Motor neuron (in vitro differentiated cells): ENCODE measurements at regions not wholly inside any gene's neighbourhood (a gene's known extent, or its start where the extent isn't known, plus 50 kb on each side); places are given as distances from the start of the nearest gene placed in this dataset.

Experiments used
- ATAC-seq, 8 experiments: fragments of 200-7000 bp; cut with Tn5 transposase; replicated peaks in 6 of 8; 2 replicates each; pipeline ENCODE4 v1.8.0; 2021; ENCODE audit warnings: mild to moderate bottlenecking in 8 of 8, moderate library complexity in 8 of 8
- H3K27ac ChIP-seq, 2 donors: fragments of 250-450 bp; sonication (Bioruptor Pico); 2 replicates each; pipeline ENCODE4 v1.9.0; 2021; ENCODE audit warnings: antibody characterized with exemption in 2 of 2, mild to moderate bottlenecking in 2 of 2, moderate library complexity in 1 of 2
- H3K4me1 ChIP-seq, 2 donors: fragments of 250-450 bp; sonication (Bioruptor Pico); replicated peaks in 1 of 2; 2 replicates each; pipeline ENCODE4 v1.6.1; 2021; ENCODE audit warnings: antibody characterized with exemption in 2 of 2, mild to moderate bottlenecking in 2 of 2, moderate library complexity in 1 of 2
- H3K4me3 ChIP-seq, 5 donors: fragments of 250-450 bp; sonication (Bioruptor Pico); 2 replicates each; pipeline ENCODE4 v1.9.0; 2021; ENCODE audit warnings: antibody characterized with exemption in 5 of 5, mild to moderate bottlenecking in 5 of 5, moderate library complexity in 4 of 5
- WGBS, 10 experiments: fragments of 450-650 bp; shearing (Covaris generic); methylation state at CpG; one replicate each; pipeline ENCODE4 v1.0.0; 2022; 5-methylcytosine and 5-hydroxymethylcytosine counted together
- in situ Hi-C, 9 experiments: fragments of 400-800 bp; cut with MboI; loops; one replicate each; pipeline ENCODE4 v1.15.0; 2021; ENCODE audit warnings: low sequenced_read_pairs in 9 of 9, low pct_unique_long_range_greater_than_20kb in 2 of 9; ENCODE audit not compliant: unreplicated experiment in 9 of 9

DNA sequence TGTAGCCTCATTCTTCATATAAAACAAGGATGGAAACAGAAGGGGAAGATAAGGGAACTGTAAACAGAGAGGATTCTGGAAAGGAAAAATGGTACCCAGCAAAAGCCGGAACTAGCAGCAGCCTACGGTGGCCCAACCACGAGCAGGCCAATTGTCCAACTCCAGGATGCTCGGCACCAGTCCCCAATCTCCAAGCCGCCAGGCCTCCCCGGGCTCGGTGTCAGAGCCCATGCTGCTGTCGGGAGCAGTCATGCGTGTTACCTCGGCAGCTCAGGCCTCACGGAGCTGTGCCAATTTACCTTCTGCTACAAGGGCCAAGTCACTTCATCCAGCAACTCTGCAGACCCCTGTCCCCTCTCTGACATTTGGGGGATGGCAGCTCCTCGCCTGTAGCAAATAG lies 130.8 kb downstream of the ZBTB18 start:
- Histone ChIP-seq H3K27ac (no peak overlapping the region), H3K4me1 (peaks cover 10% of the 10 kb centered on the region in 2 donors), H3K4me3 (no peak overlapping the region)
- no peak for ATAC-seq
- in situ Hi-C loops: no loop called here
- 66 to 100% (median 91%) methylated on average over 1 to 11 of the region's 12 CpGs; no CpG with 5 or more reads in 2 of the 10 experiments for WGBS, 10 experiments

DNA sequence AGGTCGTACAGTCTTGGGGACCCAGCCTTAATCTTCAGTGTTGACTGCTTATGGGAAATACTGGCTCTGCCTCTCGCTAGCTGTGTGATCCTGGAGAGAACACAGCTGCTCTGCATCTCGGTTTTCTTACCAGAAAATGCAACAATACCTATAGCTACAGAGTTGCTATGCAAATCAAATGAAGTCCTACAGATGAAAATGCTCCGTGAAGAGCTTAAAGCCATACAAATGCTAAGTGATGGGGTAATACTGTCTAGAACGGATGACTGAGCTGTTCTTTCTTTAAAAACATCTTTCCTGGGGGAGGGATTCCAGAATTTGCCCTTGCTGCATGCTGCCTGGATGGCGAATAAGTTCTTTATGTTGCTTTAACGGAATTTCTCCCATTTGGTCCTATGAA lies 132.0 kb downstream of the ZBTB18 start:
- H3K4me1 ChIP-seq: peaks cover 10% of the 10 kb centered on the region in 2 donors
- 29 to 52% (median 43%) methylated on average over 1 to 7 of the region's 7 CpGs; no CpG with 5 or more reads in 3 of the 10 experiments for WGBS, 10 experiments
- in situ Hi-C loops: no loop called here
- peak in 3 of 8 experiments; percentile 60 to 70 (median 62) for ATAC-seq
- H3K4me3 ChIP-seq: no peak overlapping the region
- H3K27ac ChIP-seq: no peak overlapping the region

DNA sequence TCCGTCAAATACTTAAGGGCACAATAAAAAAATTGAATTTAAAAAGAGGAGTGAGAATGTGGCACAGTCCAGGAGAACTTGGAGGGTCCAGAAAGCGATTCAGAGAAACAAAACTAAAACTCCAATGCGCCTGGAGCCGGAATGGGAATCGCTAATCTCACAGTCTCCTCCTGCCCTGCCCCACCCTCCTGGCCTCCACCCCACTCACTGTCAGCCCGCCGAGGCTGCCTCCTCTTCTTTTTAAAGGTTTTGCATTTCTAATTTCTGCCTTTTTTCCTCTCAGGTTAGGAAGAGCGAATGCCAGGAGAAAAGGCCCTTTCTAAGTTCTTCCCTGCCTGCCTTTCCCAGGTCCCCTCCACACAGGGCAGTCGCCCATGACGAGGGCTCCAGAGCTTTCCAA lies 135.3 kb downstream of the ZBTB18 start:
- WGBS, 10 experiments: 47 to 100% (median 87%) methylated on average over 2 to 10 of the region's 10 CpGs; no CpG with 5 or more reads in 1 of the 10 experiments
- H3K27ac ChIP-seq: no peak overlapping the region
- H3K4me3 ChIP-seq: no peak overlapping the region
- in situ Hi-C loops: no loop called here
- ATAC-seq: no peak
- H3K4me1 ChIP-seq: peaks cover 10% of the 10 kb centered on the region in 2 donors

DNA sequence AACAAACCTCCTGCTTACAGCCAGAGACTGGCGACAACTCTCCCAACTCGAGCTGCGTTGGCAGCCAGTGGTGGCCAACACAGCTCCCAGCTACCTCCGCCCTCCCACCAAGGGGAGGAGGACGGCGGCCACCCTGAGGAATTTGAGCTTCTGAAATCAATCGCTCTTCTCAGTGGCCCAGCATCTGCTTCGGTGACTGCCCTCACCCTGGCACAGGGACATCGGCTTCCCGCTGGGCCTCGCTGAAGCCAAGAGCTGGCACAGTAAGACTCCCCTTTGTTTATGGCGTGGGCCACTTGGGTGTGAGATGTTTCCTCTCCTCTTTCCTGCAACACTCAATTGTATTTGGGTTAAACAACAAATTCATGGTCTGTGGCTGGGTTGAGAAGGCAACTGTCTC lies 136.2 kb downstream of the ZBTB18 start:
- in situ Hi-C loops: no loop called here
- 61 to 97% (median 86%) methylated on average over 3 to 10 of the region's 12 CpGs; no CpG with 5 or more reads in 4 of the 10 experiments for WGBS, 10 experiments
- no peak overlapping the region for H3K27ac ChIP-seq
- peaks cover 10% of the 10 kb centered on the region in 2 donors for H3K4me1 ChIP-seq
- no peak overlapping the region for H3K4me3 ChIP-seq
- no peak for ATAC-seq

DNA sequence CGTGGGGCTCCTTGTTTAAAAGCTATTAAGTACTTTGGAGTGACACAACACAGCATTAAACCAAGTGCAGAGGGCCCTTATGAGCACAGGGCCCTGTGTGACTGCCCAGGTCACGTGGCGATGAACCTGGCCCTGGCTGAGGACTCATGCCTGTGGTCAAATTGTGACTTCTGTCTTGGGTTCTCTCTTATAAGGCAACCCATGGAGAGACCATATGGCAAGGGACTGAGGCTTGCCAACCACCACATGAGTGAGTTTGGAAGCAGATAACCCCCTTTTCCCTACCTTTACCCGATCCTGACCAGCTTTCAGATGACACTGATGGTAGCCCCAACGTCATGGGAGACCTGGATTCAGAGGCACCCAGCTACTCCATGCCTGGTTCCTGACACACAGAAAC lies 140.5 kb downstream of the ZBTB18 start:
- in situ Hi-C loops: no loop called here
- Histone ChIP-seq H3K4me3 (no peak overlapping the region), H3K4me1 (peaks cover 0 to under 1% of the 10 kb centered on the region in 2 donors), H3K27ac (no peak overlapping the region)
- ATAC-seq: no peak
- WGBS, 10 experiments: 0 to 98% (median 54%) methylated on average over 1 to 5 of the region's 5 CpGs; no CpG with 5 or more reads in 1 of the 10 experiments

DNA sequence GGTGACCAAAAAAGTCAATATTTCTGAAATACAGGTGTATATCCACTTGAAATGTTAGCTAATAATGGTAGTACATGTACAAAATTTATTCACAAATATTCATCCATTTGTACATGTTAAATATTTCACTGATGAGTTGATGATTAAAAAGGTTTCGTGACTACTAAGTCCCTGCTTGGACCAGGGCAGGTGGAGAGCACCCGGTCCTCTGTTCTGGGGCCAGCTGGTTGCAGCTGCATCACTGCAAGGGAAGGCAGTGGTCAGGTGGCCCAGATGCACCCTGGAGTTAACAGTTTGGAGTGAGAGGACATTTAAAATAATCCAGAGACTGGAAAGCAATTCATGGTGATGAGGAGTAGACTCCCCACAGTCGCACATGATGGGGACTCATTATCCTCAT lies 141.2 kb downstream of the ZBTB18 start:
- 0 to 100% (median 66%) methylated on average over 1 to 3 of the region's 3 CpGs; no CpG with 5 or more reads in 2 of the 10 experiments for WGBS, 10 experiments
- in situ Hi-C loops: no loop called here
- Histone ChIP-seq H3K27ac (no peak overlapping the region), H3K4me3 (no peak overlapping the region), H3K4me1 (peaks cover 0 to 6% of the 10 kb centered on the region in 2 donors)
- ATAC-seq: no peak

DNA sequence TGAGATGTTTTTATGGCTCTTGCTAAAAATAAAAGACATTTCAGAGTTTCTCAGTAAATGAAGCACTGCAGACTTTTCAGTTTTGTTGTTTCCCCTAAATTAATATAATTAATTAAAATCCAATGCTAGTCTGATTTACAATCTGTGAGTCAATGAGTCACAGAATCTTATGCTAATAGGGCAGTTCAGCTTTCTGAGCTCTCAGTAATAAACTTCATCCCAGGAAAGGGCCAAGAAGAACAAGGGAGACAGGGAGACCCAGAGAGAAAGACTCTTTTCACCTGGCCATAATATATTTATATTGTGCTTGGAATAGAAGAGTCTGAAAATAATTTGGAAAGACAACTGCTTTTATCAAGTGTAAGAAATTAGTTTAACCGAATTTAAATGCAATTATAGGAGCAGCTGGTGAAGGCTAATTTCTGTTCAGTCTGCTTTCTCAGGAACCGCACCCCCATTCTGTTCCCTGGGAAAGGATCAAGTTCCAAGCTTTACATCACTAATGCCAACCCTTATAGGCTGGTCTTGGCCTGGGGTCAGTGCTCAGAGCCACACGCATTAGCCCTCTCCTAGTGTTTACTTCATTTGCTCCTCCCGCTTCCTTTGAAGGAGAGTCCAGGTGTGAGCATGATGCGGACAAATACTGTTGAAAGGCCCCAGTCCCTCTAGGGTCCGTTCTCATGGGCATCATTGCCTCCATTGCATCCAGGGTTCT lies 145.6 kb downstream of the ZBTB18 start:
- no peak overlapping the region for H3K27ac ChIP-seq
- peak in 4 of 8 experiments; percentile 24 to 71 (median 56) for ATAC-seq
- no peak overlapping the region for H3K4me3 ChIP-seq
- WGBS, 10 experiments: 43 to 100% (median 81%) methylated on average over 1 to 6 of the region's 6 CpGs
- H3K4me1 ChIP-seq: peaks cover 0 to 6% of the 10 kb centered on the region in 2 donors
- in situ Hi-C loops: no loop called here

DNA sequence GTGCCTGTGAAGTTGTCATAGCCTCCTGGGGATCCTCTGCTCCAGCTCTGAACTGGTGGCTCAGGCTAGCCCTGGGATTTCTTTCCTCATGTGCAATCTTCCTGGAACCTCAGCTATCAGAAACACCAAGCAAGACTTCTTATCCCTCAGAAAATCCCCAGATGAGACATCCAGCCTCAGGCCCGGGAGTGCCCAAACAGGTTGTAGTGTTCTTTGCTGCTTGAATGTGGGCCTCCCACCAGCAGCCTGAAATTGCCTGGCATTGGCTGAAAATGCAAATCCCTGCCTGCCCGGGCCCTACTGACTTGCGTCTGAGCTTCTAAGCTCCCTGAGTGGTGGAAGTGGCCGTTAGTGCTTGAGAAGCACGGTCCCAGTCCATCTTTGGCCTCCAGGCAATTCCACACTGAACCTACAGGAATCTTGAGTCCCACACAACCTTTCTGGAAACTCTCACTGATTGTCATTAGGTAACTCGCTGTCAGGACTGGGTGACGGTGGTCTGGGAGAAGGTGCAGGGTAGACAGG lies 146.8 kb downstream of the ZBTB18 start:
- peaks cover 0 to 6% of the 10 kb centered on the region in 2 donors for H3K4me1 ChIP-seq
- in situ Hi-C loops: no loop called here
- H3K27ac ChIP-seq: no peak overlapping the region
- peak in 1 of 8 experiments; percentile 44 for ATAC-seq
- 83 to 95% (median 93%) methylated on average over 2 to 7 of the region's 7 CpGs; no CpG with 5 or more reads in 5 of the 10 experiments for WGBS, 10 experiments
- H3K4me3 ChIP-seq: no peak overlapping the region

DNA sequence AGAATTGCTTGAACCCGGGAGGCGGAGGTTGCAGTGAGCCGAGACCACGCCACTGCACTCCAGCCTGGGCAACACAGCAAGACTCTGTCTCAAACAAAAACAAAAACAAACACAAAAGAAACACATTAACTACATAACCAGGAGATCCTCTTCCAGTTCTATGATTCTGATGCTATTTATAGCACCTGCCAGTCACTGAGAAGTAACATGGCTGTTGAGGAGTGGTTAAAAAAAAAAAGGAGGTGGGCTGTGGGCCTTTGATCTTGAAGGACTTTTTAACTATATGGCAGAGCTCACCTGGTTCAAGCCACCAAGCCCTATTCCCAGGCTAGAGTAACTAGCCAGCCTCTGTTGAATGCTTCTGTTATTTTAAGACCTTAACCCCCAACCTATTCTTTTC lies 148.8 kb downstream of the ZBTB18 start:
- 92 to 97% (median 96%) methylated on average over 4 of the region's 4 CpGs; no CpG with 5 or more reads in 7 of the 10 experiments for WGBS, 10 experiments
- H3K27ac ChIP-seq: no peak overlapping the region
- in situ Hi-C loops: no loop called here
- H3K4me3 ChIP-seq: no peak overlapping the region
- ATAC-seq: no peak
- H3K4me1 ChIP-seq: peaks cover 0 to 6% of the 10 kb centered on the region in 2 donors

DNA sequence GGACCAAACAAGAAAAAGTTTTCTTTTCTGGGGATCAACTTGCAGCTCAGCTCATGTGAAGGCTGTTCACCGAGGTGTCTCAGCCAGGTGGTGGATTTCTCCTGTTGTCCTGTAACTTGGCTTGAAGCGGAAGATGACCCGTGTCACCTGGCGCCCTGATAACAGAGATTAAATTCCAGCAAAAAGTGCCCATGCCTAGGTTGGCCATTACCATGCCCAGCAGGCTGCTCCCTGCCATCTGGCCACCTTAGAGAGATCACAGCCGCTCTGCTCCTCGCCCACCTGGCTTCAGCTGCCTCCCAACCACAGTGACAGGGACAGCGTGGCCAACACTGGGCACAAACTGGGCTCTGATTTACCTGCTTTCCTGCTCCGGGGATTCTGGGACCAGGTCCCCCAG lies 149.5 kb downstream of the ZBTB18 start:
- H3K4me1 ChIP-seq: peaks cover 0 to 6% of the 10 kb centered on the region in 2 donors
- no peak for ATAC-seq
- no peak overlapping the region for H3K27ac ChIP-seq
- WGBS, 10 experiments: 43 to 100% (median 96%) methylated on average over 1 to 8 of the region's 8 CpGs; no CpG with 5 or more reads in 3 of the 10 experiments
- in situ Hi-C loops: no loop called here
- no peak overlapping the region for H3K4me3 ChIP-seq

DNA sequence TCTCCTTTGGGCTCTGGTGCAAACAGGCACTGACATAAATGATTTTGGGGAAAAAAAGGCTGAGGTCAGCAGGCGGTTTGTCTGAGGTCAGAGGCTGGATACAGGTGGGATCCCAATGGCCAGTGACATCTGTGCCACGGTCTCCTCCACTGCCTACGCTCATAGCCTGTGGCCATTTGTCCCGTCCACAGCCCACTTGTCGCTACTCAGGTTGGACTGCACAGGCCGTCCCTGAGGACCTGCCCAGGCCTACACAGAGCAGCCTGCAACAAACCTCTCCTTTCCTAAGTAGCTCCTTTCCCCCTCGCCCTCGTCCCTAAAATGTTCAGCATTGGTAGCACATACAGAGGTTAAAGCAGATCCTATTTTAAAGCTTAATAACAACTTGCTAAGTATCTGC lies 150.7 kb downstream of the ZBTB18 start:
- no peak overlapping the region for H3K27ac ChIP-seq
- no peak overlapping the region for H3K4me3 ChIP-seq
- WGBS, 10 experiments: 45 to 96% (median 93%) methylated on average over 3 to 8 of the region's 8 CpGs; no CpG with 5 or more reads in 2 of the 10 experiments
- peaks cover 0 to 3% of the 10 kb centered on the region in 2 donors for H3K4me1 ChIP-seq
- in situ Hi-C loops: no loop called here
- ATAC-seq: no peak

DNA sequence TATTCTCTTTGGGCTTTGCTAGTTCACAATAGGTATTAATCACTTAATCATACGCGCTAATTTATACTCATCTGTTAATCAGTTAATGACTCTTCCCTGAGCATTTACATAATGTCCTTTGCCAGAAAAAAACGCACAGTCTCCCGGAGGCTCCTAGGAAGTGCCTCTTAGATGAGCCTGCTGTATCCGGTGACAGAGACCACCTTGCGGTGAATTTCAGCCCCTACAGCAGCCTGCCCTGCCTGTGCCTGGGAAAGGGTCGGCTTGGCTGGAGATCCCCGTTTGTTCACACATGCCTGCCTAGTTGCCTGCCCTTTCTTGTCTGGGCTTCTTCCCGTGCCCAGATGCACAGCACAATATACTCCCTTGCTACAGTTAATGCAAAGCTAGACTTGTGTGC lies 152.9 kb downstream of the ZBTB18 start:
- Histone ChIP-seq H3K27ac (no peak overlapping the region), H3K4me3 (no peak overlapping the region), H3K4me1 (no peaks in the 10 kb centered on the region)
- in situ Hi-C loops: no loop called here
- ATAC-seq: peak in 1 of 8 experiments; percentile 34
- 85 to 100% (median 92%) methylated on average over 2 to 9 of the region's 9 CpGs; no CpG with 5 or more reads in 1 of the 10 experiments for WGBS, 10 experiments

DNA sequence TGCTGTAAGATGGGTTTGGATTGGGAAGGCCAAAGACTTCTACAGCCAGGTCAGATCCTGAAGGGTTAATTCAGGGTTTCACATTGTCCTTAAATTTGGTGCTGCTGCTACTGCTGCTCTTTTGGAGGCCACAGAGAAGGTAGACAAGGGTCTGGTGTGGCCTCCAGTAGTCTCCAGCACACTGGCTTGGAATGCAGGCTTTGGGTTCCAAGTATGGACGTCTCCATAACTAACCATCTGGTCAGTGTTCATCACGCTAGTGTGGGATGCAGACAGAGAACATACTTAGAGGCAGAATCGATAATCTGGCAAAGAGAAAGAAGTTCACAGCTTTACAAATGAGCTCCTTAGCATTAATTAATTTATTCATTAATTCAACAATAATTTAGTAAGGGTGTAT lies 154.1 kb downstream of the ZBTB18 start:
- H3K4me3 ChIP-seq: no peak overlapping the region
- WGBS, 10 experiments: 0 to 90% (median 73%) methylated on average over 1 to 3 of the region's 3 CpGs; no CpG with 5 or more reads in 3 of the 10 experiments
- in situ Hi-C loops: no loop called here
- H3K27ac ChIP-seq: no peak overlapping the region
- ATAC-seq: no peak
- no peaks in the 10 kb centered on the region for H3K4me1 ChIP-seq
